Stimulated activated naive CD8-positive, alpha-beta T cell treated with anti-CD3 and anti-CD28 coated beads, Interleukin-15, Interleukin-2, amounts not matched to agents 100 U/mL and 50 U/mL, for 24 hours (primary cell): ENCODE measurements at regions not wholly inside any gene's neighbourhood (a gene's known extent, or its start where the extent isn't known, plus 50 kb on each side); places are given as distances from the start of the nearest gene placed in this dataset.
"Not testable (repeated sequence)": the region's sequence is repeated elsewhere in the genome, so short reads cannot be mapped to it uniquely, and the experiment has no call there.

Source experiments
- ATAC-seq: fragments of 150-1000 bp; cut with Tn5 transposase; one replicate; pipeline ENCODE4 v1.10.0; 2021
- DNase-seq: peaks from one replicate; pipeline ENCODE4 v3.0.0; 2021

DNA sequence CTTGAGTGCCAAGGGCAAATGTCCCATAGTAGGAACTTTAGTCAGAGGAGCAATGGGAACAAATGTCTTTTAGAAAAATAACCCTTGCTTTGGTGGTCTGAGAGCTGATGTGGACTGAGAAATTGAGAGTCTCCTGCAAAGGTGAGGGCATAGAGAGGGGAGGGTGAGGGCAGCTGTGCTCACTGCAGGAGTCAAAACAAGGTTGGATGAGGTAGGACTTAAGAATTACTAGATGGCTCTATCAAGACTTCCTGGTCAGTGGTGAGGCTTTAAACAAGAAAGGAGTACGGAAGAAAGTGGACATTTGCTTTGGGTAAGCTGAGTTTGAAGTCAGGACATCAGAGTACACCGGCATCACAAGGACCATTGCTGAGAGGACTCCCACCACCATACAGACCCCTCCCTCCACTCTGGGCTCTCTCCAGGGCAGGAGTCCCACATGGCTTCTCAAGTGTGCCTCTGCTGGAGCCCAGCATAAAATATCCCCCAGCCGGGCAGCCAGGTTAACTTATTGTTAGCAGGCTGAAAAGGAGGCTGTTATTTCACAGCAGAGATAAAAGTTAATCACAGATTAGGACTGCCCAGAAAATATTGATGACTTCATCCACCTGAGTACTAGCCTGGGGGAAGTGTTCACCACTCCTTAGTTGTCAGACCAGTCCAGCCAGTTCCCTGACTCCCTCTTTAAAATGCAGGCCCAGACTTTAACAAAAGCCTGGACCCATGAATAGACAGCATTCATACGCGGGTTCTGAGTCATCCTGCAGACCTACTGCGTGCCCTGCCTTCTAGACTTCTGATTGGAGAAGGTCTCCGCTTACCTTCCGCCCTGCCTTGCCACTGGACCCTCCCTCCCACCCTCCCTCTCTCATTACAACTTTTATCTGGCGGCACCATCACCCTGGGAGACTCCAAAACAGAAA, 167.2 kb downstream of the BCL2L11 start:
- ATAC-seq, DNase-seq: not testable (repeated sequence)

DNA sequence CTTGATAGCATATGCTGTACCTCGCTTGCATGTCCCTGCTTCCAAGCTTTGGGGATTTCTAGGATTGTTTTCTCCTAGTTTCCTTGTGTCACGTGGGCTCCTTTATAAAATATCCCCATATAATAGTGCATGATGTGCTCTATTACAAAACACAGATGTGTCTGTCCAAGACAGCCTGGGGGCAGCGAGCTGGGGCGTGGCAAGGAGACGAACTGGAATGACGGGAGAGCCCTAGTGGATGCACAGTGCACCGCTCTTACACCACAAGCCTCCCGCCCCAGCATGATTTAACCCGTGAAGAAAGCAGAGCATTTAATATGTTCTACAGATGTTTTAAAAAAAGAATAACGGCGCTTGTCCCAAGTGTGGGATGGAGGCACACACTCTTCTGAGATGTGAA, 169.7 kb downstream of the BCL2L11 start:
- DNase-seq, ATAC-seq: not testable (repeated sequence)

DNA sequence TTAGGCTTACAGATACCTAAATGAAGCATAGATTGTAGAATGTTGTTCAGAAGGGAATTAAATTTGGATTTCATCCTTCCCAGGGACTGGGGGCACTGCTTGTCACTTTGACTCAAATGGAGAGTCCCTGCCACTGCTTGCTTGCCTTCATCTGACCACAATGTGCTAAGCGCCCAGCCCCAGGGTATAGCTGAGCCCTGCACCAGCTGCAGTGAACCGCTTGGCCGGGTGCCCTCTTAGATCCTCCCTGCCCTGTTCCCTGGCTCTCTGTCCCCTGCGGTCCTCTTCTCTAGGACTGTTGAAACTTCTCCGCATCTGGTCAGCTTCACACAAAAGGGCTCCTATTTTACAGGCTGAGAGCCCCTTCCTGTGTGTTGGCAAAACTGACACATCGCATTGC, 170.9 kb downstream of the BCL2L11 start:
- ATAC-seq, result peak; percentile 55
- not testable (repeated sequence) for DNase-seq

- not testable (repeated sequence) for DNase-seq
- ATAC-seq, result peak; percentile 32
Observed at GRCh38 chr2:111292232-111292968, 171.7 kb downstream of the BCL2L11 start.

DNA sequence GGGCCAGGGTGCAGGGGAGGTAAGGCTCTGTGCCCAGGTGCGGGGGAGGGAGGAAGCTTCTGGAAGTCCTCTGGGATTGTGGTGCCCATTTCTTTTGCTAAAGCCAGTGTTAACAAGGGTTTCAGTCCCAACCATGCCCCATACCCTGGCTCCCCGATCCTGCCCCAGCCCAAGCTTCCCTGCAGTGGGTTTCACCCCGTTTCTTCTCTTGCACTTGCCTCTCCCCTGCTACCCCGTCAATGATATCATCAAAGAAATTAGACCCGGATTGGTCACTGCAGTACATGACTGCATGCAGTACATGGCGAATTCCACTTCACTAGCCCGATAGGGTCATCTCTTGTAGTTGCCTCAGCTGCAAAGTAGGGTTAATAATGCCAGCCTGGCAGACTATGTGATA, 174.0 kb downstream of the BCL2L11 start:
- ATAC-seq, DNase-seq: not testable (repeated sequence)

DNA sequence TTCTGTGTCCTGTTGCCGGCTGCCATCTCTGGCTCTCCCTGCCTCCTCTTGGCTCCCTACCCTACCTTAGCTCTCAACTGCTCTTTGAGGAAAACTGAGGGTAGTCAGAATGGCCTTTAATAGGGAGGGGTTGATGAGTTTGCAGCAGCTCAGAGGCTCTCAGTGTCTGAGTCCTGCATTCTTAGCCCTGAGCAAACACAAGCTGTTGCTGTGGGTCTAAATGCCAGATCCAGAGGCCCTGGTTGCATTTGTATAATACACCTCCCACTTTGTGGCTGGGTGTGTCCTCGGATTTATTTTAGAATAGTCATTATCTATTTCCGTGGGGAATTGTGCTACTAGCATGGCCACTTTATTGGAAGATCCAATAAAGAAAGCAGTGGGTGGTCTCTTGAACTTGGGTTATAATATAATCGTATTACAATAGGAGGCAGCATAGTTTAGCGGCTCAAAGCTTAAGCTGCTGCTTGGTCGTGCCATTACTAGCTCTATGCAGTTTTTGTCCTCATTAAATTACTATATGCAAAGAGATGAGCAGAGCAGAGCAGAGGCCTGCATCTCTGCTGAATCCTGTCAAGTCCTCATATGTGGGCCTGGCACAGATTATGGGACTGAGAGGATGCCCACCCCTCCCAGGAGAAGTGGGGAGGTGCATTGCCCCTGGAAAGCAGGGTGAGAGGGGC, 175.5 kb downstream of the BCL2L11 start:
- not testable (repeated sequence) for ATAC-seq, DNase-seq

DNA sequence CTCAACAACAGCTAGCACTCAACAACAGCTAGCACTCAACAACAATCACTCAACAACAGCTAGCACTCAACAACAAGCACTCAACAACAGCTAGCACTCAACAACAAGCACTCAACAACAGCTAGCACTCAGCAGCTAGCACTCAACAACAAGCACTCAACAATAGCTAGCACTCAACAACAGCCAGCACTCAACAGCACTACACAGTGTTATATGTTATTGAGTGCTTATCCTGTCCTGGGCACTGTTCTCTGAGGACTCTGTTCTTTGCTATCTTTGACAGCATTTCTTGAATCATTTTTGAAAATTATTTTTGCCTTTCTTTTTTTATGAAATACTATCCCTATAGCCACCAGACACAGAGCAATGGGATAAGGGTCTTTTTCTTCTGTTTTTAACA, 176.4 kb downstream of the BCL2L11 start:
- ATAC-seq, DNase-seq: not testable (repeated sequence)

DNA sequence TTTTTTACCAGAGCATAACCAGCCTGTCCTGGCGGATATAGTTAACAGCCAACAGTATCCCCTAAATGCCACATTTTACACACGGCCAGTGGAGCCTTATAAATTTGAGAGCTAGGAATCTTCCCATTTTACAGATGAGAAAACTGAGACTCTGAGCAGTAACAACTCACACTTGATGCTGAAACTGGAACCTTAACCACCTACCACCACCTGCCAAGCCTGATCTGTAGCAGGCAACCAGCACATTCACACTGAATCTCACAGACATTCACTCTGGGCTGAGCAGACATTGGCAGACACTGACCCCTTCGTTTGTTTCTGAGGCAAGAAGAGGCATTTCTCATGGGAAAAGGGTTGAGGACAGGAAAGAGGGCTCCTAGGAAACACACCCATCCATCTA, 178.2 kb downstream of the BCL2L11 start:
- DNase-seq, ATAC-seq: not testable (repeated sequence)

GRCh38 chr2:111299635-111300034, 178.9 kb downstream of the BCL2L11 start:
- ATAC-seq, DNase-seq: not testable (repeated sequence)

- not testable (repeated sequence) for DNase-seq, ATAC-seq
Observed at GRCh38 chr2:111301677-111302076, 181.0 kb downstream of the BCL2L11 start.

- not testable (repeated sequence) for DNase-seq
- peak; percentile 71 for ATAC-seq
Observed at GRCh38 chr2:111302397-111303218, 181.9 kb downstream of the BCL2L11 start.

GRCh38 chr2:111307302-111307701, 186.6 kb downstream of the BCL2L11 start:
- not testable (repeated sequence) for DNase-seq, ATAC-seq

DNA sequence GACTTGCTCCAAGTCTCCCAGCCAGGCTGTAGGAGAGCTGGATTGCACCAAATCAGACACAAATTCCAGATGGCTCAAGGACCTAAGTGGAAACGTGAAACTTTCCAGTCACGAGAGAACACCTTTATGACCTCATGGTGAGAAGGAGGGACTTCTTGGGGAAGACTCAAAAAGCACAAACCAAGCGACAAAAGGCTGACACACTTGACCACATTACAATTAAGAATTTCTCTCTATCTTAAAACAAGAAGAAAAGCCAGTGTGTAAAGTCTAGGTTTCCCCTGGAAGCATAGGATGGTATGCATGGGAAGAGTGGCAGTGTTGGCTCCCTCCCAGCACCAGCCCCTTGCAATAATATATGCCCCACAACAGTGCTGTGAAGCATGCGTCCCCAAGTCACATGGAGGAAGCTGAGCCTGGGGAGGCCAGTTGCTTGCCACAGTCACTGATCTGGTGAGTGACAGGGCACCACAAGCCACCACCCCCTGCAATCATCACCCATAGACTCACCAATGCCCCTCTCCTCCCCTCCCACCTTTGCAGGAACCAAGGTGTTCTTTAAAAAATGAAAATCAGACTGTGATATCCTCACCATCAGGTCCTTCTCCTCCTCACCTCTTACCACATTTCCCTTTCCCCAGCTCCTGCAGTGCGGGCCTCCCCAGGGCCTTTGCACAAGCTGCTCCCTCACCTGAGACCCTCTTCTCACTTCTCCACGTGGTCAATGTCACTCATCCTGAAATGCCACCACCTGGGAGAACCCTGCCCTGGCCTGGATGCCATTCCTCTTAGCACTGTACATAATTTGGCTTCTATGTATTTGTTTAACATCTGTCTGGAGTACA, 188.7 kb downstream of the BCL2L11 start:
- not testable (repeated sequence) for DNase-seq
- peak; percentile 37 for ATAC-seq

GRCh38 chr2:111310395-111310794, 189.7 kb downstream of the BCL2L11 start:
- ATAC-seq, DNase-seq: not testable (repeated sequence)

DNA sequence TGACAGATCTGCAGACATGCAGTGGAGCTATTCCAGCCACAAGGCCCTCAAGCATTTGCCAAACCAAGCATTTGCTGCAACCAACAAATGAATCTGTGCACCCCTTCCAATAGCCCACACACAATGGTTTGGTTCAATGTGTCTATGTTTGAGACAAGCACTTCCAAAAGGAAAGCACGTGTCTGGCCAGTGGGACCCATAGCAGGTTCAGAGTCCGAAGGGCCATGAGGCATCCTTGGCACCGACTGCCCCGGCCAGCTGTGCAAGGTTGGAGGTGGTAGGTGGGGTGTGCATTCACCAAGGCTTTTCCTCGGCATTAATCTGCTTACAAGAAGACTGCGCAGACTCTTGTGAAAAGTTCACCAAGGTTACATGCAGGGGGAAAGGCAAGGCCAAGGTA, 190.9 kb downstream of the BCL2L11 start:
- DNase-seq, ATAC-seq: not testable (repeated sequence)

- not testable (repeated sequence) for ATAC-seq, DNase-seq
Observed at GRCh38 chr2:111312897-111313607, 192.3 kb downstream of the BCL2L11 start.

GRCh38 chr2:111313711-111314110, 193.0 kb downstream of the BCL2L11 start:
- DNase-seq, result not testable (repeated sequence)

GRCh38 chr2:111315188-111315917, 194.6 kb downstream of the BCL2L11 start:
- ATAC-seq, result peak; percentile 30
- not testable (repeated sequence) for DNase-seq

More at GRCh38 chr2:111313711-111314110, 193.0 kb downstream of the BCL2L11 start:
- not testable (repeated sequence) for ATAC-seq
